Neural progenitor cell (in vitro differentiated cells): ENCODE measurements at regions not wholly inside any gene's neighbourhood (a gene's known extent, or its start where the extent isn't known, plus 50 kb on each side); places are given as distances from the start of the nearest gene placed in this dataset.
A peak's percentile ranks its signal among the peaks of the same experiment; 100 is the strongest.

ENCODE experiments used
- DNase-seq: peaks from one replicate; pipeline ENCODE4 v3.0.0-alpha.2; 2016; ENCODE audit warnings: low spot score
- H2AFZ ChIP-seq: fragments of 200-600 bp; sonication (generic); replicated peaks from 2 replicates; pipeline ENCODE4 v1.6.1; 2016; ENCODE audit warnings: antibody characterized with exemption
- H3F3A ChIP-seq: fragments of 200-600 bp; sonication (generic); 2 replicates; pipeline ENCODE4 v1.6.1; 2016; ENCODE audit warnings: antibody characterized with exemption, low read depth
- H3K27ac ChIP-seq: fragments of 200-600 bp; sonication (generic); 2 replicates; pipeline ENCODE4 v1.5.1; 2016; ENCODE audit warnings: mild to moderate bottlenecking
- H3K27me3 ChIP-seq: fragments of 200-600 bp; sonication (generic); 2 replicates; pipeline ENCODE4 v1.6.1; 2016; ENCODE audit warnings: mild to moderate bottlenecking, moderate library complexity
- H3K36me3 ChIP-seq: fragments of 200-600 bp; sonication (generic); 2 replicates; pipeline ENCODE4 v1.5.1; 2016
- H3K4me1 ChIP-seq: fragments of 200-600 bp; sonication (generic); 2 replicates; pipeline ENCODE4 v1.6.1; 2016; ENCODE audit warnings: mixed run types
- H3K4me2 ChIP-seq: fragments of 200-600 bp; sonication (generic); 2 replicates; pipeline ENCODE4 v1.6.1; 2016
- H3K4me3 ChIP-seq: fragments of 200-600 bp; sonication (generic); 2 replicates; pipeline ENCODE4 v1.5.1; 2016
- H3K79me2 ChIP-seq: fragments of 200-600 bp; sonication (generic); 2 replicates; pipeline ENCODE4 v1.6.1; 2016; ENCODE audit warnings: low read depth
- H3K9ac ChIP-seq: fragments of 200-600 bp; sonication (generic); 2 replicates; pipeline ENCODE4 v1.6.1; 2016
- H3K9me3 ChIP-seq: fragments of 200-600 bp; sonication (generic); 2 replicates; pipeline ENCODE4 v1.5.1; 2016; ENCODE audit warnings: low read depth
- H4K20me1 ChIP-seq: fragments of 200-600 bp; sonication (generic); 2 replicates; pipeline ENCODE4 v1.6.1; 2016; ENCODE audit warnings: low read depth
- H3K27ac Mint-ChIP-seq: 3 replicates; pipeline ENCODE4 v1.8.0; 2021; ENCODE audit warnings: mixed read lengths
- H3K27me3 Mint-ChIP-seq: 2 replicates; pipeline ENCODE4 v1.8.0; 2022; ENCODE audit warnings: low read depth, mild to moderate bottlenecking, inconsistent platforms, moderate library complexity, mixed read lengths; ENCODE audit not compliant: insufficient read depth
- H3K36me3 Mint-ChIP-seq: 3 replicates; pipeline ENCODE4 v1.8.0; 2021; ENCODE audit warnings: mixed read lengths
- H3K4me1 Mint-ChIP-seq: 3 replicates; pipeline ENCODE4 v1.8.0; 2021; ENCODE audit warnings: mixed read lengths
- H3K4me3 Mint-ChIP-seq: 3 replicates; pipeline ENCODE4 v1.8.0; 2021; ENCODE audit warnings: mild to moderate bottlenecking, moderate library complexity, mixed read lengths
- H3K9me3 Mint-ChIP-seq: 3 replicates; pipeline ENCODE4 v1.8.0; 2020; ENCODE audit warnings: mixed read lengths
- EZH2 ChIP-seq: fragments of 200-600 bp; sonication (generic); IDR thresholded peaks from 2 replicates; pipeline ENCODE4 v1.6.1; 2017; ENCODE audit warnings: antibody characterized with exemption, mild to moderate bottlenecking, moderate library complexity
- EZH2phosphoT487 ChIP-seq: fragments of 200-600 bp; sonication (generic); IDR thresholded peaks from 2 replicates; pipeline ENCODE4 v1.6.1; 2017; ENCODE audit warnings: antibody characterized with exemption
- TF ChIP-seq, protein P1 (sequence below): fragments of 200-600 bp; sonication (generic); IDR thresholded peaks from 2 replicates; pipeline ENCODE4 v1.5.1; 2017; ENCODE audit warnings: antibody characterized with exemption, mild to moderate bottlenecking

DNA sequence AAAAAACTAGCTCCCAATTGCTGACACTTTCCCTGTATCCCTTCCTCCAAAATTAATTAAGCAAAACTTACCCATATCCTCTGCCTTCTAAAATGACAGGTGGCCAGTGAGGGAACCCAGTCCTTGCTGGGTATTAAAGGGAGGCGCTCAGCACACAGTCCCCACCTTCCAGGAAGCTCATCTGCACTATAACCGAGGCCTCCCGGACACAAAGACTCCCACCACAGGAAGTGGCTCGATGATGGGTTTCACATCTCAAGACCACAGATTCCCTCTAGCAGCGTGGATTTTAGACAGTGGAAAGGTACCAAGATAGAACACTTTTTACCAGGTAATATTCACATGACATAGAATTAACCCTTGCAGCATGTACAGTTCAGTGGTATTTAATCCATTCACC is 126.8 kb upstream of the NCOR2 start:
- H3K4me2 ChIP-seq, result no peak overlapping the region
- Mint-ChIP-seq H3K27me3 (peaks cover 34% of the 10 kb centered on the region), H3K36me3 (no peaks in the 10 kb centered on the region), H3K27ac (peak overlapping the region; percentile 29), H3K4me3 (peak overlapping the region; percentile 31), H3K9me3 (peaks cover 12% of the 10 kb centered on the region), H3K4me1 (peaks cover 33% of the 10 kb centered on the region)
- peaks cover 5% of the 10 kb centered on the region for H3F3A ChIP-seq
- peaks cover 6% of the 10 kb centered on the region for H3K4me1 ChIP-seq
- H3K36me3 ChIP-seq, result no peaks in the 10 kb centered on the region
- H4K20me1 ChIP-seq, result no peaks in the 10 kb centered on the region
- no peak for DNase-seq
- no peaks in the 10 kb centered on the region for H3K9me3 ChIP-seq
- H2AFZ ChIP-seq, result no peak overlapping the region
- no peak overlapping the region for H3K4me3 ChIP-seq
- no peaks in the 10 kb centered on the region for H3K79me2 ChIP-seq
- no peak overlapping the region for H3K9ac ChIP-seq
- no peaks in the 10 kb centered on the region for H3K27me3 ChIP-seq
- no peak for TF ChIP-seq EZH2
- TF ChIP-seq, protein P1, sequence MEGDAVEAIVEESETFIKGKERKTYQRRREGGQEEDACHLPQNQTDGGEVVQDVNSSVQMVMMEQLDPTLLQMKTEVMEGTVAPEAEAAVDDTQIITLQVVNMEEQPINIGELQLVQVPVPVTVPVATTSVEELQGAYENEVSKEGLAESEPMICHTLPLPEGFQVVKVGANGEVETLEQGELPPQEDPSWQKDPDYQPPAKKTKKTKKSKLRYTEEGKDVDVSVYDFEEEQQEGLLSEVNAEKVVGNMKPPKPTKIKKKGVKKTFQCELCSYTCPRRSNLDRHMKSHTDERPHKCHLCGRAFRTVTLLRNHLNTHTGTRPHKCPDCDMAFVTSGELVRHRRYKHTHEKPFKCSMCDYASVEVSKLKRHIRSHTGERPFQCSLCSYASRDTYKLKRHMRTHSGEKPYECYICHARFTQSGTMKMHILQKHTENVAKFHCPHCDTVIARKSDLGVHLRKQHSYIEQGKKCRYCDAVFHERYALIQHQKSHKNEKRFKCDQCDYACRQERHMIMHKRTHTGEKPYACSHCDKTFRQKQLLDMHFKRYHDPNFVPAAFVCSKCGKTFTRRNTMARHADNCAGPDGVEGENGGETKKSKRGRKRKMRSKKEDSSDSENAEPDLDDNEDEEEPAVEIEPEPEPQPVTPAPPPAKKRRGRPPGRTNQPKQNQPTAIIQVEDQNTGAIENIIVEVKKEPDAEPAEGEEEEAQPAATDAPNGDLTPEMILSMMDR, result no peak
- no peak for TF ChIP-seq EZH2phosphoT487
- H3K27ac ChIP-seq, result no peak overlapping the region

DNA sequence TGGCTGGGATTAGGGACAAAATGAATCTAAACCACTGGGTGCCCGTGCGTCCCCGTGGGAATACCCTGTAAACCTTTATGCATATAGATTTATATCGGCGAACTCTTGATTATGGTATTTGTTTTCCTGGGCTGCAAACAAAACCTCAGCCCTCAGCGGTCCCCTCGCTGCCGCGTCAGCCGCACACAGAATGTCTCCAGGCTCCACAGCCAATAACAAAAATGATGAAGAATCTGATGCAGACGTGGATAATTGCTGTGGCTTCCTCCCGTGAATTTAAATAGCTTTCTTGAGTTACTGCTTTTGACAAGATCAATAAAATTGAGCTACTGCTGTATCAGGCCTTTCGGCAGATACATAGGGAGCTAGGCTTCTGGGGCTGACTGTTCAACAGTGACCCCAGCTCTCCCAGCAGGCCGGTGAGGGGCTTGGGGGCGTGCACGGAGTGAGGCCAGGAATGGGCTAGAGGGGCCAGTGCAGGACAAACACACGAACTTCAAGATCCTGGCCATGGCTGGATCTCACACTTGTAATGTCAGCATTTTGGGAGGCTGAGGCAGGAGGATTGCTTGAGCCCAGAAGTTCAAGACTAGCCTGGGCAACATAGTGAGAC is 125.8 kb upstream of the NCOR2 start:
- Histone ChIP-seq H3K9ac (no peak overlapping the region), H2AFZ (no peak overlapping the region), H3K79me2 (no peaks in the 10 kb centered on the region), H3K36me3 (no peaks in the 10 kb centered on the region), H4K20me1 (no peaks in the 10 kb centered on the region), H3K4me2 (no peak overlapping the region), H3F3A (peaks cover 5% of the 10 kb centered on the region), H3K27me3 (no peaks in the 10 kb centered on the region), H3K4me3 (no peak overlapping the region), H3K27ac (no peak overlapping the region), H3K9me3 (no peaks in the 10 kb centered on the region), H3K4me1 (peaks cover 11% of the 10 kb centered on the region)
- Mint-ChIP-seq H3K36me3 (no peaks in the 10 kb centered on the region), H3K27me3 (peaks cover 38% of the 10 kb centered on the region), H3K4me3 (no peak overlapping the region), H3K9me3 (peaks cover 12% of the 10 kb centered on the region), H3K27ac (peak overlapping the region; percentile 44), H3K4me1 (peaks cover 38% of the 10 kb centered on the region)
- TF ChIP-seq EZH2, result no peak
- TF ChIP-seq, protein P1, result no peak
- no peak for DNase-seq

DNA sequence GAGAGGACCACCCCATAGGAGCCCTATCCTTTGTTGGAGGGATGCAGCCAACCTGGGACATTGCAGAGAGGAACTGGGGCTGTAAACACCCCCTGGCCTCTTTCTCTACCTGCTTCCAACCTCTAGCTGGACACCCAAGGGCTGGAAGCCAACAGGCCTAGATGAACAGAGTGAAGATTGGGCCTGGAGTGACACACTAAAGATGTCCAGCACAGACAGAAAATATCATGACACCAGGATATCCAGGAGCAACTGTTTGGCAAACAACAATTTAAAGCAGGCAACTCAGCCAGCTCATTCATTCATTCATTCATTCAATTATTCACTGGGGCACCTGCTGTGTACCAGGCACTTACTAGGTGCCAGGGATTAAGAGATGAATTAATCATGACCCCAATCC is 125.0 kb upstream of the NCOR2 start:
- Histone ChIP-seq H3K9ac (no peak overlapping the region), H3K36me3 (no peaks in the 10 kb centered on the region), H3K4me2 (no peak overlapping the region), H3K4me1 (peaks cover 19% of the 10 kb centered on the region), H2AFZ (no peak overlapping the region), H3K79me2 (no peaks in the 10 kb centered on the region), H3K9me3 (no peaks in the 10 kb centered on the region), H3K27ac (no peak overlapping the region), H3K27me3 (no peaks in the 10 kb centered on the region), H4K20me1 (no peaks in the 10 kb centered on the region), H3K4me3 (no peak overlapping the region), H3F3A (peaks cover 5% of the 10 kb centered on the region)
- peaks cover 44% of the 10 kb centered on the region for H3K4me1 Mint-ChIP-seq
- no peaks in the 10 kb centered on the region for H3K36me3 Mint-ChIP-seq
- DNase-seq, result no peak
- H3K9me3 Mint-ChIP-seq, result peaks cover 12% of the 10 kb centered on the region
- TF ChIP-seq EZH2 (no peak), EZH2phosphoT487 (no peak)
- TF ChIP-seq, protein P1, result no peak
- H3K4me3 Mint-ChIP-seq, result no peak overlapping the region
- H3K27me3 Mint-ChIP-seq, result peaks cover 36% of the 10 kb centered on the region
- no peak overlapping the region for H3K27ac Mint-ChIP-seq
